ENCODE measurements at regions not wholly inside any gene's neighbourhood (a gene's known extent, or its start where the extent isn't known, plus 50 kb on each side); places are given as distances from the start of the nearest gene placed in this dataset.
"Not testable (repeated sequence)": the region's sequence is repeated elsewhere in the genome, so short reads cannot be mapped to it uniquely, and the experiment has no call there.

DNA sequence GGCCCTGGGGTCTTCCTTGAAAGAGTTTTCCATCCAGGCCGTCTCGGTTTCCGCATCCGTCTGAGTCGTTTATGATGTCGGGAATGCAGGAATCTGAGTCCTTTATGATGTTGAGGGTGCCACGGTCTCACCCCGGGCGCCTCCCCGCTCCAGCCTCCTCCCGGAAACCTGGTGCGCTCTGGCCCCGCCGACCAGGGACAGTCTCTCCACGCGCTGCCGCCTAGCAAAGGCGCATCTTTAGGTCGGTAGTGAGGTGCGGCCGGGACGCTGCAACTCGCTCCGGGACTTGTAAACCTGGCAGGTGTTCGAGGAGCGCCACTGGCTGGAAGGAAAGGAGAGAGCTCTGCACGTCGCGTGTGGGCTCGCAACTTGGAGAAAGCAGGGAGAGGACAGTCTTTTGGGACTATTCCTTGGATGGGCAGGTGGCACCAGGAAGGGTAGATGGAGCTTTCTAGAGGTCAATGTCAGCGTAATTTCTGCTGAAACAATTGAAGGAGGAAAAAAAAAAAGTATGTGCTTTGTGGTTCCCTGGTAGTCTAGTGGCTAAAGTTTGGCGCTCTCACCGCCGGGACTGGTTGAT lies 132.0 kb downstream of the FAM72B start:
- not testable (repeated sequence) for DNase-seq

DNA sequence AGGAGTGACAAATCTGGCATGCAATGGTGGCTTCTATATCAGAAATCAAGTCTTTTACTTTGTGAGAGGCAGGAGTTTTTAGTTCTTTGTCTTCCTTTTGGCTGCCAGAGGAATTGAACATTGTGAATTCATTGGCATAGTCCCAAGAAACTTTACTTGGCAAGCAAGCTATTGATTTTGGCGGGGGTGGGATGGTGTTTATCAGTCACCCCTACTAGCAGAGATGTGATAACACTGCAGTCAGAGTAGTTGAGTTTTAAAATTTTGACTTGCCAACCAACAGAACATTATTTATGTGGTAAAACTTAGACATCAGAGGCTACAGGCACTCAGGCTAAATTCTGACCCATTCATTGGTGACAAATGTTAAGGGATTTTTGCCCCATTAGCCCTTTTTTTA lies 129.2 kb downstream of the FAM72B start:
- DNase-seq = not testable (repeated sequence)

DNA sequence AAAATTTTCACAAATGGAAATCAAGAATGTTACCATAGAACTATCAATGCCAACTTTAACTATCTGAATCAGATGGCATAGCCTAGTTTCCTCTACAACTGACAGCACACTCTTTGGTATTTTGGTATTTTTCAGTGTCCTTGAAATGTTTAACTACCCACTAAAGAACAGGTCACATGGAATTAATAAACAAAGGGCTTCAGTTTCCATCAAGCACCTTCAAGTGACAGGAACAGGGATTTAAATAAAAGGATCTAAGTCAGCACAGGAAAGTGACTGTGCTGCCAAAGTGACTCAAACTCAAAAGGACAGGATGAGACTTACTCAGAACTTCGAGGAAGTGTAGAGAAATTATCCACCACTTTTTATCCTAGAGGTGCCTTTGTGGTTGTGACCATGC lies 117.2 kb downstream of the FAM72B start:
- not testable (repeated sequence) for DNase-seq

DNA sequence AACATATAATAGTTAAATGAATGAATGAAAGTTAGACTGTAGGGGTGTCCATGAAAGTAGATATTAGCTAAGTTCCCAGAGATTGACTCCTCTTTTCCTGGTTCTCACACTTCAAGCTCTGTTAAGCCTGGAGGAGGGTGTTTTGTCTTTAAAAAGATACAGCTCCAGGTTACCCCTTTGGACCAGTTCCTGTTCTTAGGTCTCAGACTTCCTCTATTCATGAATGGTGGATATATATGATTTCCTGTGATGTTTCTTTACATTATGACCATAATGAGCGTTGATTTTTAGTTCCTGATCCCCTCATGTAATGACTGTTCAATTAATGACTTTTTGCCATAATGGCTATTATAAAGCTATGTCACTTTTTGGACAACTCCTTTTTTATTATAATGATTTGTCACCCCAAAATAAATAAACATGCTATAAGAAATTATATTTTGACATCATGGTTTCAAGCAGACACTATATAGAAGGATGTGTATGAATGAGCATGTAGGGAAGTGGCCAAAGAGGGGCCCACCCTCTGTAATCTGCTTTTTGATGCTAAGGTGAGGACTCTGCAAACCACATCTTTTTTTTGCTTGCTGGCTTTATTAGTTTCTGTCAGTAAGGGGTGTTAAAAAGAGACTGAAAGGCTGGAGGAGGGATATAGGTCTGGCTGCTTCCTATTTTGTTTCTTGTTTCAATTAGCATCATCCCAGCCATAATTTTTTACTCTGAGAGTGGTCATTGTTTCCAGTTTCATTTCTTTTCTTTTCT lies 115.2 kb downstream of the FAM72B start:
- DNase-seq = not testable (repeated sequence)

DNA sequence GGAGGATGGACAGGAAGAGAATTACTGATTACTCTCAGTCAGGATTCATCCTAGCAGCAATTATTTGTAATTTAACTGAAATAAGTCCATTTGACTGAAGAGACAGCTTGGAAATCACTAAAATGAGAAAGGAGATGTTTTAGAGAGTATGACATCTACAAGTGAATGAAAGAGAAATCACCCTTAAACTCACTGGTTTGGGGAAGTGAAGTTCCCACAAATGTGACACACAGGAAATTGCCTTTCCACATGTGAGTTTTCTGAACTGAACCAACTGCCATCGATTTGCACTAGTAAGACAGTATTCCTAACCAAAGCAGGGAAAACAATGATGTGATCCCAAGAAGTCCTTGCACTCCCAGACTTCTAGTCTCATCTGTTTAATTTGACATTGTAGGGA lies 110.3 kb downstream of the FAM72B start:
- DNase-seq = not testable (repeated sequence)

DNA sequence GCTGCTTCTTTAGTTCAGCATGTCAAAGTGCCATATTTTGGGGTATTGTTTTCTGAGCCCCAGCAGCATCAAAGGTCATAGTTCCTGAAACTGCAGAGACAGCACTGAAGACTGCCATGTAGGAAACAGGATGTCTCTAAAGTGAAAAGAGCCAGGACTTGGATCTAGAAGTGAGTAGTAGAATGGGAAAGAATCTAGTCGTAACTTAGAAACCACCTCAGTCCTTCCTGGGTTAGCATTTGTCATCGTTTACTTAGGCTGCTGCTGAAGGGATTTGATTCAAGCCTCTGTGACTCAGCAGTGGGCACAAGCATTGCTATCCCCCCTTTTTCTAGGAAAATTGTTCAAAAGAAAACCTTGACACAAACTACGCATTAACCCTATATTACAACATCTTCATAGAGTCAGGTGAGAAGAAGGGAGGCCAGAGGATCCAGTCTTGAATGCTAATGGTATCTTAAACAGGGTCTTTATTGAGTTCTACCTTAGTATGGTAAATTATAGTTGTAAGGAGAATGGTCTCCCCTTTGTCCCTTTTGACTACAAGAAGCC lies 108.8 kb downstream of the FAM72B start:
- not testable (repeated sequence) for DNase-seq

DNA sequence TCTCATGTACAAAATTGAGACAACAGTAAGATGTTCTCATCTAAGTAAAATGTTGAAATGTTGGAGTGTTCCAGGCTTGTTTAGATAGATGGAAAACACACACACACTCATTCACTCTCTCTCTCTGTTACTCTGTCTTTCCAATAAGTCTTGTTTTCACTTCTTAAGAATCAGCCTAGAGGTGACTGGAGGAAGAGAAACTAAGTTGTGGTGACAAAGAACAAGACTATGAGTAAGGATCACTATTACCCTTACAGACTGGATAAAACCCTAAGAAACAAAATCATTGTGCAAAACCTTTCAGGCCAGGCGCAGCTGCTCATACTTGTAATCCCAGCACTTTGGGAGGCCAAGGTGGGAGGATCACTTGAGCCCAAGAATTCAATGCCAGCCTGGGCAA lies 107.5 kb downstream of the FAM72B start:
- DNase-seq = not testable (repeated sequence)

DNA sequence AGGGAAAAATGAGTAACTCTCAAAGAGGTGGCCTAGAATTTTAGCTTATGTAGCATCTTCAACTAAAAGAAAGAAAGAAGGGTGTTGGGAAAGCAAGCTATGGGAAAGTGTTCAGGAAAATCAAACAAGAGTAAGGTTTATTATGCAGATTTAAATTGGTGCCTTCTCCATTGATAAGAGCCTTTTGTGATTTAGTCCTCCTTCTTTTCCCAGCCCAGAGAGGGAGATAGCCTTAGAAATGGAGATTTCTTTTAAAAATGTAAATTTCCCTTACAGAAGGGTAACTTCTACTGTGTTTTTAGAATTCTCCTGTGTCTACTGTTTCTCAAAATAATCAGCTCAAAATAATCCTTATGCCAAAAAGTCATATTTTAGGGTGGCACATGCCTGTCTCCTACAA lies 104.5 kb downstream of the FAM72B start:
- DNase-seq = not testable (repeated sequence)

DNA sequence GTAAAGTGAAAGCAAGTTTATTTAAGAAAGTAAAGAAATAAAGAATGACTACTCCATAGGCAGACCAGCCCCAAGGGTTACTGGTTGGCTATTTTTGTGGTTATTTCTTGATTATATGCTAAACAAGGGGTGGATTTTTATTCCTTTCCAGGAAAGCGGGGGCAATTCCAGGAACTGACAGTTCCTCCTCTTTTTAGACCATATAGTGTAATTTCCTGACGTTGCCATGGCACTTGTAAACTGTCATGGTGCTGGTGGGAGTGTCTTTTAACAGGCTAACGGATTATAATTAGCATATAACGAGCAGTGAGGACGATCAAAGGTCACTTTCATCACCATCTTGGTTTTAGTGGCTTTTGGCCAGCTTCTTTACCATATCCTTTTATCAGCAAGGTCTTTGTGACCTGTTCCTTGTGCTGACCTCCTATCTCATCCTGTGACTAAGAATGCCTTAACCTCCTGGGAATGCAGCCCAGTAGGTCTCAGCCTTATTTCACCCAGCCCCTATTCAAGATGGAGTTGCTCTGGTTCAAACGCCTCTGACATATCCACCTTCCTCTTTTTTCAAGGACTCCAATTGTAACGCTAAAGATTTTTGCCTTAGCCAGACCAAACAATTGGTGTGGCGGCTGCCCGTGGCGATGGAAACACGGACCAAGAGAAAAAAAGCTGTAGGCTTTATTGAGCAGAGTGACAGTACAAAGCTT lies 103.8 kb downstream of the FAM72B start:
- peak; percentile 38 for DNase-seq

DNA sequence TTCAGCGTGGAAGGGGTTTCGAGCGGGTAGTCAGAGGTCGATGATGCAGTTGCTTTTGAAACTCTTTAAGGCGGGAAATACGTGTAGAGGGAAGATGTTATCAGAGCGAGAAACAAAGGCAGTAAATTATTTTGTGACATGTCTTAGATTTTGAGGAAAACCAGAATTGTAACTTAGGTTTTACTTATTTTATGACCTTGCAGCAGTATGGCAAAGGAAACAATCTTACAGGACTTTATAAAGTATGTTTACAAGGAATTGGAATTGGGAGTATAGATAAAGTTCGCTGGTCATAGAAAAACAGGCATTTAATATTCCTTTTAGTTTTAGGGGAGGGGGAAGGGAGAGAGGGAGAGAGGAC lies 103.3 kb downstream of the FAM72B start:
- DNase-seq = not testable (repeated sequence)

DNA sequence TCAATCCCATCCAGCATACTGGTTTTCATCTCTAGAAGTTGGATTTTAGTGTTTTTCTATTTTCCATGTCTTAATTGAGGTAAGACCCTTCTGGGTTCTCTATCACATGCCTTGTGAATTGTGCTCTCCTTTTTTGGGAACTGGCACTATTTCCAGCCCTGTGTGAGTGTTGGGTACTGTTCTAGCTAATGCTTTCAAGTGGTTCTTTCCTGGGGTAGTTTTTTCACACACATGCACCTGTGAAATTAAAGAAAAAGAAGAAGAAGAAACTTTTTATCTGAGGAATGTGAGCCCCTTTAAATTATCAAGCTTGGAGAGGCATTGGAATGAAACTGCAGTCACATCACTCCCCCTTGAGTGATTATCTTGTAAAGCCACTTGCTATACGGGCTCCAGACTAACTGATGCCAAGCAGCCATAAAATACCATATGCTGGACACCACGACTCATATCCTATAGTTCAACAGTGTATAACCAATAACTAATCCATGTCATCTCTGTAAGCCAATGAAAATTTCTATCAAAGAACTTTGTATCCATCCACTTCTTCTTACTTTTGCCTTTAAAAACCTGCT lies 102.4 kb downstream of the FAM72B start:
- not testable (repeated sequence) for DNase-seq

DNA sequence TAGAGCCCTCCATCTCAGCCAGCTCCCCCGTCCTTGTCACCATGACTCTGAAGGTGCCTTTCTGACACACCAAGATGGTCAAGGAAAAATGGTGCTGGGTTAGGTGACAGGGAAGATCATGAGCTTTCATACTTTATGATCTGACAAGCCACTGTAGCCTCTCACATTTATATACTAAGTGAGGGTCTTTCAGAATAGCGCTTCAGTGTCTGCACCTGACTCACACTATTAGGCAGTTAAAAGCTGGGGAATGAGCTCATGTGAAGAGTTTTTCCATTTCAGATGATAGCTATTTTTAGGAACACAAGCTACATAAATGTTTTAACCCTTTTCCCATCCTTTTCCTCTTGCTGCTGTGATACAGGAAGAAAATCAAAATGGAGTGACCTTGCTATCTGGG lies 101.1 kb downstream of the FAM72B start:
- not testable (repeated sequence) for DNase-seq

DNA sequence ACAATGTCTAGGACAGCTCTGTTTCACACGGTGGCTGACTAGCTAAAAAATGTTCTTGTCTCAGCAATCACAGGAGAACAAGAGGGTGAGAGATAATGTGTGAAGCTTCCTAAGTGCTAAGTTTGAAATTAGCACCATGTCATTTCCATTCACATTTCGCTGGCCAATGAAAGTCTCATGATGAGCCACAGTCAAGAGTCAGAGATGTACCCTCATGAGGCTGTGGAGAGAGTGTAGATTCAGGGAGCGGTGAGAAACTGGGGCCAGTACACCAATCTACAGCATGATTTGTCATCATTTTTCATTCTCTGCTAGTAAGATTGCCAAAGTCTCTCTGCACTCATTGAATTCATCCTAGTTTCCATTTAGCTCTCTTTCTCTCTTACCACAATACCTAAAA lies 97.9 kb downstream of the FAM72B start:
- not testable (repeated sequence) for DNase-seq

DNA sequence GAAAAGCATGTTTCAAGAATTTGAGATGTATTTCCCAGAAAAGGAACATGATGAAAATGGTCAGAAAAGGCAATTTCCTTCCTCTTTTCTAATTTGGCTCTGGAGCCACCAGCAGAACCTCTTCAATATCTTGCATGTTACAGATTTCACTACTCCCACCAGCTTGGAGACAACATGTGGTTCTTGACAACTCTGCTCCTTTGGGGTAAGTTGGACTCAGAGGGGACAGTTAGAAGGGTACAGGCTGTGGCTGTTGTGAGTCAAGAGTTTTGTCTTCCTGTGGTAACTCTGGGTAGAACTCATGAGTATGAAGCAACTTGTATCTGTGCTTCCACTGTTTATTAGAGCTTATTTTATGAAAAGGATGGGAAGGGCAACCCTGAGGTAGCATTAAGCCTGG lies 96.9 kb downstream of the FAM72B start:
- not testable (repeated sequence) for DNase-seq

DNA sequence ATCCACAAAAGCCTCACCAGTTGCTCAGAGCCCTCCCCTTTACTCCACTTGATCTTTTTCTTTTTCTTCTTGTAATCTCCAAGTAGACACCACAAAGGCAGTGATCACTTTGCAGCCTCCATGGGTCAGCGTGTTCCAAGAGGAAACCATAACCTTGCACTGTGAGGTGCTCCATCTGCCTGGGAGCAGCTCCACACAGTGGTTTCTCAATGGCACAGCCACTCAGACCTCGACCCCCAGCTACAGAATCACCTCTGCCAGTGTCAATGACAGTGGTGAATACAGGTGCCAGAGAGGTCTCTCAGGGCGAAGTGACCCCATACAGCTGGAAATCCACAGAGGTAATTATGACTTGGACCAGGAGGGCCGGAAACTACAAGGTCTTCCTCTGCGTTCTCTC lies 95.6 kb downstream of the FAM72B start:
- DNase-seq = not testable (repeated sequence)

DNA sequence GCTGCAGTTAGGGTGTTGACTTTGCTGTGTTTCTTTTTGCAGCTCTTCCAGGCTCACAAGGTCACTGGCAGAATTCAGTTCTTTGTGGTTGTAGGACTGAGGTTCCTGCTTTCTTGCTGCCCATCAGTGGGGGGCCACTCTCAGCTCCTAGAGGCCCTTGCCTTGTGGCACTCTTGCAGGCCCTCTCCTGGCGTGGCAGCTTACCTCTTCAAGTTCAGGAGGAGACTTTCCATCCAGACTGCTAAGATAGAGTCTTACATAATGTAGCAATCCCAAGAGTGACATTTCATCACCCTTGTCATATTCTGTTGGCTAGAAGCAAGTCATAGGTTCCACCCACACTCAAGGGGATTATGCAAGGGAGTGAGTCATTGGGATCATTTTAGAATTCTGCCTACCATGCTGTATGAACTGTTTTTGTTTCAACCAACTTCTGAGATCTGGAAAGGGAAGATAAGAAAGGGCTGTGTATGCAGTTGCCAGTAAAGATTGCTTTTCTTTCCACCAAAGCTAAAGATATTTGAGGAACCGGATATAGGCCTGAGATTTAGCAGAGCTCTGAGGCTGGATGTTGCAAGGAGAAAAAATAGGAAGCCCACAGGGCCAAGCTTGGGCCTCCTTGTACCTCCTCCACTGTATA lies 91.7 kb downstream of the FAM72B start:
- not testable (repeated sequence) for DNase-seq

DNA sequence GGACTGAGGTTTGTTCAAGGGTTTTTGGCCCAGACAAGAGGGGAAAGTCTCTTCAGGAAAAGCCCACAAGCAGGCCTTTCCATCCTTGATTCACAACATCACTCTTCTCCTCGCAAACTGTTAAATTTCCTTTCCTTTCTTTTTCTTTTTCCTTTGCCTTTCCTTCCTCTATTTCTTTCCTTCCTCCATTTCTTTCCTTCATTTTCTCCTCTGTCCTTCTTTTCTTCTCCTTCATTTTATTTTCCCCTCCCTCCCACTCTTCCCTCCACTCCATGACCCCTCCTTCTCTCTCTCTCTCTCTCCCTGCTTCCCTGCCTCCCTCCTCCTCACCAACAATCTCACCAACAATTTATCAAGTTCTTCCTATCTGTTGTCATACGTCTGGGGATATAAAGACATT lies 89.1 kb downstream of the FAM72B start:
- not testable (repeated sequence) for DNase-seq

DNA sequence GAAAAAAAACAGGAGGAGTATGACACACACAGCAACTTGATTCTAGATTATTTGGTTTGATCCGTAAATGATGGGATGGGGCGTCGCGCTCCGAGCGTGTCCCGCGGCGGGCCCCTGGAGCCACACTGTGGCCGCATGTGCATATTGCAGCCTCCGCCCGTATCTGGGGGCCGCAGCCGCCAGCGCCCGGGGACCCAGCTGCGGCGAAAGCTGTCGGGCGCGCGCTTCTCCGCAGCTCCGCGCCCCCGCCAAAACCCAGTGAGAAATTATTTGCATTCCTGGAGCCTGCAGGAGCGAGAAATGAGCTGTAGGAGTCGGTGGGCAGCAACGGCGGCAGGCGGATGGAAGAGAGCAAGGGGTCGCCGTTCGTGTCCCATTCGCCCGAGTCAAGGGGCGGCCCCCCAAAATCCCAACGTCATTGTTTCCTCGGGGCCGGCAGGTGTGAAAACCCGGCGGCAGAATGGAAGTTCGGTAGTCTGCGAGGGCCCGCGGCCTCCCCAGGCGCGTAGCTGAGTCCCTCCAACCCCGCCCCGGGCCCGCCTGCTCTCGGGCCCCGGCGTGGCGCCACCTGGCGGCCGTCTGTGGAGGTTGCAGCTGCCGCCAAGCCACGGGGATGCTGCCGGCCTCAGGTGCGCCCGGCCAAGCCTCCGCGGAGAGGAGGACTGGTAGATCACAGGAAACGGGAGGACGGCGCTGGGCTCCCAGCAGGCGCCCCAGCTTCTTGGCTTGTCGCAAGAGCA lies 86.8 kb downstream of the FAM72B start:
- DNase-seq = peak; percentile 86

DNA sequence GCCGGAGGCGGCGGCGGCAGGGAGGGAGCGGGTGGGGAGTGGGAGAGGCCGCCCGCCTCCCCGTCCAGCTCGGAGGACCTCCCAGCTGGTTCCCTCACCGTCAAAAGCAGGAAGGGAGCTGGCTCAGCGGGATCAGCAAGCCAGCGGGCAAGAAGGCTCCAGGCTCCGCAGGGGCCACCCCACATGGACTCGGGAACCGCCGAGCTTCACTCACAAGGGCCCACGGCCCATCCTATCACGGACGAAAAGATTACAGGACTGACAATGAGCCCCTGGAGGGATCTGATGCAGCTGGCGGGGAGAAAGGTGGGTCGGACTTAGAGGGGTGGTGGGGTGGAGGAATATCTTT lies 86.3 kb downstream of the FAM72B start:
- not testable (repeated sequence) for DNase-seq

DNA sequence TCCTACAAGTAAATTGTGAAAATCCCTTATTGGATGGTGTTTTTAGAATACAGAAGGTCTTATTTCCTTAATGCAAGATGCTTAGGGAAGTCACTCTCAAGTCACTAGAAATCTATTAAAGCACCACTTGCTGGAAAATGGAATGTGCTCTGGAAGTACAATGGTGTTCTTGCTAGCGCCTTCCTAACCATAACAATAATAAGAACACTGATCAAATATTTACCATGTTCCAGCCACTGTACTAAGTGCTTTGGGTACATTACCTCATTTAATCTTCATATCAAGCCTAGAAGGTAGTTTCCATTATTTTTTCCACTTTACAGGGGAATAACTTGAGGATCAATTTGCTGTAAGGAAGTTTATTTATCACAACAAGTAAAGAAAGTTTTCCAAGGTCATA lies 75.1 kb downstream of the FAM72B start:
- DNase-seq = not testable (repeated sequence)

DNA sequence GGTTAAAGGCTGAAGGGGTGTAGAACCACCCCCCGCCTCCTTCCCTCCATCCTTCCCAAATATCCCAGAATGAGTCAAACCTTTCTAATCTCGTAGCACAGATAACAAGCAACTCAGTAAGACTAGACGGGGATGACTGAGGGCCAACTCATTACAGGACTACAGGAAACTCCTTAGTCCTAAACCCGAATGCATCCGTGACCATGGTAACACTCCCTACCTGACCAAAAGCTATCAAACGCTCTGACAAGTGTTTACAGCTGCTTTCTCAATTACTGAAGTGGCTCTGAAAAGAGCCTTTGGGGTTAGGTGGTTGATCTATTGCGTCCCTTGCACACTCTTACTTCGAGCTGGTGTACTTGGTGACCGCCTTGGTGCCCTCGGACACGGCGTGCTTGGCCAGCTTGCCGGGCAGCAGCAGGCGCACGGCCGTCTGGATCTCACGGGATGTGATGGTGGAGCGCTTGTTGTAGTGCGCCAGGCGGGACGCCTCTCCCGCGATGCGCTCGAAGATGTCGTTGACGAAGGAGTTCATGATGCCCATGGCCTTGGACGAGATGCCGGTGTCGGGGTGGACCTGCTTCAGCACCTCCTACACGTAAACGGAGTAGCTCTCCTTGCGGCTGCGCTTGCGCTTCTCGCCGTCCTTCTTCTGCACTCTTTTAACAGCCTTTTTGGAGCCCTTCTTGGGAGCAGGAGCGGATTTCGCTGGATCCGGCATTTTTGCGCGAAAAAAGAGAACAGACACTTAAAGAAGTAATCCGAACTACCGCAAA lies 67.4 kb downstream of the FAM72B start:
- peak; percentile 0 for DNase-seq

DNA sequence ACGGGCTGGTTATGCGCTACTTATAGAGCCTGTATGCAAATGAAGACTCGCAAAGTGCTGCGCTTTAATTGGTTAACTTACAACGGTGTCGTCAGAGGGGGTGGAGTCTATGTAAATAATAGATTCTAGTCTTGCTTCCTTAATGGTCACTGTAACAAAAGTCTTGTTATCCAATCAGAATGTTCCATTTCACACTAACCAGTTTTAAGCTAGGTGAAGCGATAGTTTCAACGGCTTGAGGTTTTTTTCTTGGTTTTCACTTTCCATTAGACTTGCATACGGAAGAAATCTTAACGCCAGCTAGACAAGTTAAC lies 66.9 kb downstream of the FAM72B start:
- peak; percentile 1 for DNase-seq
